Fibroblast of skin of left quadriceps (primary cell): ENCODE measurements at regions not wholly inside any gene's neighbourhood (a gene's known extent, or its start where the extent isn't known, plus 50 kb on each side); places are given as distances from the start of the nearest gene placed in this dataset.

Source experiments
- DNase-seq, 2 experiments: peaks; one replicate each; pipeline ENCODE4 v3.0.0-alpha.2; 2013; ENCODE audit warnings: low read depth in 2 of 2

- DNase-seq = no peak
These were observed 319.1 kb downstream of the GPATCH2 start for GRCh38 chr1:217311766-217312165.

- no peak for DNase-seq
These were observed 319.6 kb downstream of the GPATCH2 start for GRCh38 chr1:217311269-217311668.

GRCh38 chr1:217281332-217281731 lies 349.6 kb downstream of the GPATCH2 start:
- DNase-seq = no peak

- peak; percentile 77 to 79 for DNase-seq
These were observed 355.1 kb downstream of the GPATCH2 start for GRCh38 chr1:217275655-217276398.

GRCh38 chr1:217274927-217275654 lies 355.8 kb downstream of the GPATCH2 start:
- DNase-seq = peak; percentile 38 to 41

- DNase-seq = no peak
These were observed 356.5 kb downstream of the GPATCH2 start for GRCh38 chr1:217274416-217274815.

- no peak for DNase-seq
These were observed 357.0 kb downstream of the GPATCH2 start for GRCh38 chr1:217273866-217274265.

- DNase-seq = peak in 1 of 2 experiments; percentile 34
These were observed 358.5 kb downstream of the GPATCH2 start for GRCh38 chr1:217272385-217272784.

GRCh38 chr1:217270101-217270500 lies 360.8 kb downstream of the GPATCH2 start:
- DNase-seq = no peak

- no peak for DNase-seq
These were observed 362.8 kb downstream of the GPATCH2 start for GRCh38 chr1:217268058-217268457.

GRCh38 chr1:217261636-217262035 lies 369.3 kb downstream of the GPATCH2 start:
- no peak for DNase-seq

- no peak for DNase-seq
These were observed 370.2 kb downstream of the GPATCH2 start for GRCh38 chr1:217260676-217261075.

- no peak for DNase-seq
These were observed 376.9 kb downstream of the GPATCH2 start for GRCh38 chr1:217253985-217254384.

- DNase-seq = no peak
These were observed 377.5 kb downstream of the GPATCH2 start for GRCh38 chr1:217253351-217253750.

- no peak for DNase-seq
These were observed 379.8 kb downstream of the GPATCH2 start for GRCh38 chr1:217251121-217251520.

GRCh38 chr1:217249857-217250256 lies 381.0 kb downstream of the GPATCH2 start:
- DNase-seq = no peak

GRCh38 chr1:217244971-217245370 lies 385.9 kb downstream of the GPATCH2 start:
- no peak for DNase-seq

GRCh38 chr1:217240656-217241055 lies 390.2 kb downstream of the GPATCH2 start:
- no peak for DNase-seq

- no peak for DNase-seq
These were observed 391.9 kb downstream of the GPATCH2 start for GRCh38 chr1:217238945-217239344.

- DNase-seq = no peak
These were observed 400.5 kb downstream of the GPATCH2 start for GRCh38 chr1:217230412-217230811.

GRCh38 chr1:217228689-217229088 lies 402.2 kb downstream of the GPATCH2 start:
- no peak for DNase-seq

- no peak for DNase-seq
These were observed 406.7 kb downstream of the GPATCH2 start for GRCh38 chr1:217224201-217224600.

- DNase-seq = no peak
These were observed 416.3 kb downstream of the GPATCH2 start for GRCh38 chr1:217214551-217214950.
